KMS-11 (cell line): ENCODE measurements at regions not wholly inside any gene's neighbourhood (a gene's known extent, or its start where the extent isn't known, plus 50 kb on each side); places are given as distances from the start of the nearest gene placed in this dataset.

Source experiments
- H2AFZ ChIP-seq: fragments of 200-600 bp; sonication (generic); 2 replicates; pipeline ENCODE4 v1.6.1; 2016; ENCODE audit warnings: antibody characterized with exemption, mixed run types, low read depth
- H3K27ac ChIP-seq: fragments of 200-600 bp; sonication (generic); 2 replicates; pipeline ENCODE4 v1.6.1; 2016; ENCODE audit warnings: mild to moderate bottlenecking, mixed run types
- H3K27me3 ChIP-seq: fragments of 200-600 bp; sonication (generic); 2 replicates; pipeline ENCODE4 v1.6.1; 2017; ENCODE audit warnings: mild to moderate bottlenecking, low read depth, mixed run types, moderate library complexity; ENCODE audit not compliant: insufficient read depth
- H3K36me3 ChIP-seq: fragments of 200-600 bp; sonication (generic); 2 replicates; pipeline ENCODE4 v1.6.1; 2017; ENCODE audit warnings: mild to moderate bottlenecking, mixed run types; ENCODE audit not compliant: insufficient read depth
- H3K4me1 ChIP-seq: fragments of 200-600 bp; sonication (generic); 2 replicates; pipeline ENCODE4 v1.6.1; 2016; ENCODE audit warnings: mild to moderate bottlenecking, low read depth, mixed run types; ENCODE audit not compliant: poor library complexity, severe bottlenecking
- H3K4me2 ChIP-seq: fragments of 200-600 bp; sonication (generic); 2 replicates; pipeline ENCODE4 v1.7.0; 2016; ENCODE audit warnings: mild to moderate bottlenecking, mixed run types
- H3K4me3 ChIP-seq: fragments of 200-600 bp; sonication (generic); IDR thresholded peaks from 2 replicates; pipeline ENCODE4 v1.6.1; 2017; ENCODE audit warnings: low read depth, low read length, mixed read lengths; ENCODE audit not compliant: insufficient read depth
- H3K79me2 ChIP-seq: fragments of 200-600 bp; sonication (generic); 2 replicates; pipeline ENCODE4 v1.6.1; 2016; ENCODE audit warnings: low read depth, mixed run types; ENCODE audit not compliant: insufficient read depth
- H3K9ac ChIP-seq: fragments of 200-600 bp; sonication (generic); 2 replicates; pipeline ENCODE4 v1.6.1; 2016; ENCODE audit warnings: mild to moderate bottlenecking, mixed run types
- H4K20me1 ChIP-seq: fragments of 200-600 bp; sonication (generic); 2 replicates; pipeline ENCODE4 v1.6.1; 2016; ENCODE audit warnings: mild to moderate bottlenecking, mixed run types; ENCODE audit not compliant: insufficient read depth
- CTCF ChIP-seq: fragments of 200-600 bp; sonication (generic); conservative IDR thresholded peaks from 2 replicates; pipeline ENCODE4 v1.6.1; 2017; ENCODE audit warnings: low read depth, mild to moderate bottlenecking, antibody characterized with exemption, low read length, moderate library complexity, mixed read lengths

GRCh38 chr9:105091004-105091640 is 153.3 kb upstream of the SLC44A1 start:
- H3K4me3 ChIP-seq = no peak overlapping the region
- H2AFZ ChIP-seq = no peak overlapping the region
- H4K20me1 ChIP-seq = no peaks in the 10 kb centered on the region
- no peak overlapping the region for H3K4me2 ChIP-seq
- no peak overlapping the region for H3K27ac ChIP-seq
- H3K79me2 ChIP-seq = no peaks in the 10 kb centered on the region
- H3K27me3 ChIP-seq = no peaks in the 10 kb centered on the region
- no peaks in the 10 kb centered on the region for H3K36me3 ChIP-seq
- no peaks in the 10 kb centered on the region for H3K4me1 ChIP-seq
- no peak for TF ChIP-seq CTCF
- H3K9ac ChIP-seq = no peak overlapping the region

- TF ChIP-seq CTCF = no peak
- H2AFZ ChIP-seq = no peak overlapping the region
- no peaks in the 10 kb centered on the region for H4K20me1 ChIP-seq
Measured at GRCh38 chr9:105093685-105094084, 150.8 kb upstream of the SLC44A1 start.

GRCh38 chr9:105098370-105098769 is 146.1 kb upstream of the SLC44A1 start:
- no peaks in the 10 kb centered on the region for H3K27me3 ChIP-seq
- TF ChIP-seq CTCF = no peak
- H3K79me2 ChIP-seq = no peaks in the 10 kb centered on the region
- no peaks in the 10 kb centered on the region for H3K36me3 ChIP-seq
- no peak overlapping the region for H3K4me3 ChIP-seq
- no peak overlapping the region for H2AFZ ChIP-seq
- H4K20me1 ChIP-seq = no peaks in the 10 kb centered on the region
- no peak overlapping the region for H3K4me2 ChIP-seq
- H3K27ac ChIP-seq = no peak overlapping the region
- H3K9ac ChIP-seq = no peak overlapping the region
- no peaks in the 10 kb centered on the region for H3K4me1 ChIP-seq

More at GRCh38 chr9:105093685-105094084, 150.8 kb upstream of the SLC44A1 start:
- Histone ChIP-seq H3K4me1 (no peaks in the 10 kb centered on the region), H3K27ac (no peak overlapping the region), H3K9ac (no peak overlapping the region), H3K79me2 (no peaks in the 10 kb centered on the region), H3K36me3 (no peaks in the 10 kb centered on the region), H3K27me3 (no peaks in the 10 kb centered on the region), H3K4me2 (no peak overlapping the region), H3K4me3 (no peak overlapping the region)

GRCh38 chr9:105103776-105104175 is 140.7 kb upstream of the SLC44A1 start:
- Histone ChIP-seq H3K9ac (no peak overlapping the region), H4K20me1 (no peaks in the 10 kb centered on the region), H2AFZ (no peak overlapping the region), H3K36me3 (no peaks in the 10 kb centered on the region), H3K4me3 (no peak overlapping the region), H3K27me3 (no peaks in the 10 kb centered on the region), H3K79me2 (no peaks in the 10 kb centered on the region), H3K4me1 (no peaks in the 10 kb centered on the region), H3K27ac (no peak overlapping the region), H3K4me2 (no peak overlapping the region)
- TF ChIP-seq CTCF = no peak
